ENCODE measurements at regions not wholly inside any gene's neighbourhood (a gene's known extent, or its start where the extent isn't known, plus 50 kb on each side); places are given as distances from the start of the nearest gene placed in this dataset.

DNA sequence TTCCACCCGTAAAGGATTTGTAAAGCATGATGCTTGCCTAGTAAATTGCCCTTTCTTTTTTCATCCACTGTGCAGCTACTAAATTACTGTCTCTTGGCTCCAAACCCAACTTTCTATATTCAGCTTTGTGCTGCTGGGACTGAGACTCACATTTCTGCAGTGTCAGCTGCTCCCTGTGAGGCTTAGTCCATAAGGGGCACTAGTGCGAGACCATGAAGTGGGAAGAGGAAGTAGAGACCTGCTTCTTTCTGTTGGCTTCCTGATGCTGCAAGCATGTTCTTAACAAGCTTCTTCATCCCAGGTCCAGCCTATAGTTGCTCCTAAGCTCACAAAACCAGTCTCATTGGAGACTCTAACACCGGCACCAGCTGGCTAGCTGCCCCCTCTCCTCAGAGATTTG is 74.9 kb upstream of the HS3ST2 start:
- H3K36me3 ChIP-seq (replicated peaks; ENCODE audit: insufficient read depth, low read depth): no peaks in the 10 kb centered on the region
- no peak overlapping the region for H3K4me3 ChIP-seq
- H4K20me1 ChIP-seq (ENCODE audit: insufficient read depth, poor library complexity, severe bottlenecking): no peaks in the 10 kb centered on the region
- H3K27ac ChIP-seq: no peak overlapping the region
- no peak for DNase-seq (ENCODE audit: low spot score)
- no peaks in the 10 kb centered on the region for H3K9me2 ChIP-seq (replicated peaks; ENCODE audit: insufficient read depth)
- no peak overlapping the region for H3K4me2 ChIP-seq
- no peaks in the 10 kb centered on the region for H3K9me3 ChIP-seq (ENCODE audit: low read depth)
- no peaks in the 10 kb centered on the region for H3K27me3 ChIP-seq
- no peak overlapping the region for H2AFZ ChIP-seq
- H3K4me1 ChIP-seq (ENCODE audit: insufficient read depth): no peaks in the 10 kb centered on the region
- WGBS (ENCODE audit: low lambda C conversion rate, missing lambda C conversion rate): 83% methylated on average over 3 of the region's 3 CpGs
- H3K79me2 ChIP-seq: no peaks in the 10 kb centered on the region
- no peak for TF ChIP-seq EZH2phosphoT487 (IDR thresholded peaks at IDR 0.05; ENCODE audit: low read depth, severe bottlenecking, unreplicated experiment)
- no peak for TF ChIP-seq EZH2 (IDR thresholded peaks at IDR 0.05; ENCODE audit: borderline replicate concordance)
- TF ChIP-seq, protein P1, sequence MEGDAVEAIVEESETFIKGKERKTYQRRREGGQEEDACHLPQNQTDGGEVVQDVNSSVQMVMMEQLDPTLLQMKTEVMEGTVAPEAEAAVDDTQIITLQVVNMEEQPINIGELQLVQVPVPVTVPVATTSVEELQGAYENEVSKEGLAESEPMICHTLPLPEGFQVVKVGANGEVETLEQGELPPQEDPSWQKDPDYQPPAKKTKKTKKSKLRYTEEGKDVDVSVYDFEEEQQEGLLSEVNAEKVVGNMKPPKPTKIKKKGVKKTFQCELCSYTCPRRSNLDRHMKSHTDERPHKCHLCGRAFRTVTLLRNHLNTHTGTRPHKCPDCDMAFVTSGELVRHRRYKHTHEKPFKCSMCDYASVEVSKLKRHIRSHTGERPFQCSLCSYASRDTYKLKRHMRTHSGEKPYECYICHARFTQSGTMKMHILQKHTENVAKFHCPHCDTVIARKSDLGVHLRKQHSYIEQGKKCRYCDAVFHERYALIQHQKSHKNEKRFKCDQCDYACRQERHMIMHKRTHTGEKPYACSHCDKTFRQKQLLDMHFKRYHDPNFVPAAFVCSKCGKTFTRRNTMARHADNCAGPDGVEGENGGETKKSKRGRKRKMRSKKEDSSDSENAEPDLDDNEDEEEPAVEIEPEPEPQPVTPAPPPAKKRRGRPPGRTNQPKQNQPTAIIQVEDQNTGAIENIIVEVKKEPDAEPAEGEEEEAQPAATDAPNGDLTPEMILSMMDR (IDR thresholded peaks at IDR 0.05; ENCODE audit: poor library complexity): no peak

DNA sequence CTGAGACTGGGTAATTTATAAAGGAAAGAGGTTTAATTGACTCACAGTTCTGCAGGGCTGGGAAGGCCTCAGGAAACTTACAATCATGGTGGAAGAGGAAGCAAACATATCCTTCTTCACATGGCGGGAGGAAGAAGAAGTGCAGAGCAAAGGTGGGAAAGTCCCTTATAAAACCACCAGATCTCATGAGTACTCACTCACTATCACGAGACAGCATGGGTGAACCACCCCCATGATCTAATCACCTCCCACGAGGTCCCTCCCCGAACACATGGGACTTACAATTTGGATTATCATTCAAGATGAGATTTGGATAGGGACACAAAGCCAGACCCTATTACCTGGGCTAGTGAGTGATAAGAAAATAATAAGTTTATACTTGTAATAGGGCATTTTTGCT is 70.6 kb upstream of the HS3ST2 start:
- Histone ChIP-seq H3K27me3 (no peaks in the 10 kb centered on the region), H3K4me1 (ENCODE audit: insufficient read depth) (no peaks in the 10 kb centered on the region), H3K9me2 (replicated peaks; ENCODE audit: insufficient read depth) (no peaks in the 10 kb centered on the region), H3K27ac (no peak overlapping the region), H3K9me3 (ENCODE audit: low read depth) (no peaks in the 10 kb centered on the region), H3K36me3 (replicated peaks; ENCODE audit: insufficient read depth, low read depth) (no peaks in the 10 kb centered on the region), H3K4me2 (no peak overlapping the region), H3K4me3 (no peak overlapping the region), H4K20me1 (ENCODE audit: insufficient read depth, poor library complexity, severe bottlenecking) (no peaks in the 10 kb centered on the region), H2AFZ (no peak overlapping the region), H3K79me2 (no peaks in the 10 kb centered on the region)
- 74% methylated on average over 4 of the region's 4 CpGs for WGBS (ENCODE audit: low lambda C conversion rate, missing lambda C conversion rate)
- no peak for TF ChIP-seq EZH2 (IDR thresholded peaks at IDR 0.05; ENCODE audit: borderline replicate concordance)
- TF ChIP-seq, protein P1 (IDR thresholded peaks at IDR 0.05; ENCODE audit: poor library complexity): no peak
- DNase-seq (ENCODE audit: low spot score): no peak

DNA sequence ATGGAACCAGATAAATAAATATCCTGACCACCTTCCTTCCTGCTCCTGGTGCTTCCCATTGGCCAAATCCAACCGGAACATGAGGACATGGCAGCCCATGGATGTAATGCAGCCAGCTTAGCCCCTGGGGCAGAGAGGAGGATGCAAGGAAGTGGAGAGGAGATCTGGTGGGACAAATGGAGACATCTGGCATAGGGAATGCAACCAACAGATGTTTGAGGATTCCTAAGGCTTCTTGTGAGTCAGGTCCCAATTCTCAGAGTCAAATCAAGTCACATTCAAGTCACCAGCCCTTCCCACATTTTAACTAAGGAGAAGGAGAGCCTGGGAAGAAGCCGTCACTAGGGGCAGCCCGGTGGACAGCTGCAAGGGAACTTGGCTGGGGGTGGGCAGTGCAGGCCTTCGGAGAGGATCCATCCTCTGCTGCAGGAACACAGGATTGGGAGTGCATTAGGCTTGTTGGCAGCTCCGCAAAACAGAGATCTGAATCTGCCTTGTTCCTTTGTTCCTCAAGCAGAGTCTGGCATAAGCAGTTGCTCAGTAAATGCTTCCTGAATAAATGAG is 62.8 kb upstream of the HS3ST2 start:
- Histone ChIP-seq H4K20me1 (ENCODE audit: insufficient read depth, poor library complexity, severe bottlenecking) (no peaks in the 10 kb centered on the region), H3K27me3 (peaks cover 6% of the 10 kb centered on the region), H3K79me2 (no peaks in the 10 kb centered on the region), H3K4me1 (ENCODE audit: insufficient read depth) (no peaks in the 10 kb centered on the region), H3K4me2 (no peak overlapping the region), H3K9me2 (replicated peaks; ENCODE audit: insufficient read depth) (no peaks in the 10 kb centered on the region), H3K36me3 (replicated peaks; ENCODE audit: insufficient read depth, low read depth) (no peaks in the 10 kb centered on the region), H2AFZ (no peak overlapping the region), H3K4me3 (no peak overlapping the region), H3K9me3 (ENCODE audit: low read depth) (no peaks in the 10 kb centered on the region), H3K27ac (no peak overlapping the region)
- DNase-seq (ENCODE audit: low spot score): no peak
- 68% methylated on average over 5 of the region's 5 CpGs for WGBS (ENCODE audit: low lambda C conversion rate, missing lambda C conversion rate)
- TF ChIP-seq EZH2 (IDR thresholded peaks at IDR 0.05; ENCODE audit: borderline replicate concordance) (no peak), EZH2phosphoT487 (IDR thresholded peaks at IDR 0.05; ENCODE audit: low read depth, severe bottlenecking, unreplicated experiment) (no peak)

DNA sequence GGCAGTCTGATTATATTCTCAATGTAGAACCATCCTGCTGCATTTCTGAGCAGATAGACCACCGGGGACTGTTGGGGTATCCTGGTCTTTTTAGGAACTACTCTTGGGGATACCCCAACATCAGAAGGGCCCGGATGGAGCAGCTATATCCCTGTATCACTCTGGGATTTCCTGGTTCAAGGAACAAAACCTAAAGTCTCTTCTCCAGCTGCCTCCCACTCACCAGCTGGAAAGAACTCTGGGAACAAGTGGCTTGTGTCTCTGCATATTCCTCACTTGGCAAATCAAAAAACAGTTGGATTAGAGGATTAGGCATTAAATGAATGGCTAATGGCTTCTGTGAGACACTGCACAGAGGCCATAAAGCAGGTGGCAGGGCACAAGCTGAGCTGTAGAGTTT is 62.3 kb upstream of the HS3ST2 start:
- 74% methylated on average over 2 of the region's 2 CpGs for WGBS (ENCODE audit: low lambda C conversion rate, missing lambda C conversion rate)
- H3K36me3 ChIP-seq (replicated peaks; ENCODE audit: insufficient read depth, low read depth): no peaks in the 10 kb centered on the region
- no peak overlapping the region for H3K27ac ChIP-seq
- no peak overlapping the region for H3K4me2 ChIP-seq
- no peaks in the 10 kb centered on the region for H3K4me1 ChIP-seq (ENCODE audit: insufficient read depth)
- H2AFZ ChIP-seq: no peak overlapping the region
- H3K79me2 ChIP-seq: no peaks in the 10 kb centered on the region
- H3K9me2 ChIP-seq (replicated peaks; ENCODE audit: insufficient read depth): no peaks in the 10 kb centered on the region
- TF ChIP-seq EZH2 (IDR thresholded peaks at IDR 0.05; ENCODE audit: borderline replicate concordance) (no peak), EZH2phosphoT487 (IDR thresholded peaks at IDR 0.05; ENCODE audit: low read depth, severe bottlenecking, unreplicated experiment) (no peak)
- TF ChIP-seq, protein P1 (IDR thresholded peaks at IDR 0.05; ENCODE audit: poor library complexity): no peak
- DNase-seq (ENCODE audit: low spot score): no peak
- peaks cover 7% of the 10 kb centered on the region for H3K27me3 ChIP-seq
- no peak overlapping the region for H3K4me3 ChIP-seq
- no peaks in the 10 kb centered on the region for H3K9me3 ChIP-seq (ENCODE audit: low read depth)
- no peaks in the 10 kb centered on the region for H4K20me1 ChIP-seq (ENCODE audit: insufficient read depth, poor library complexity, severe bottlenecking)

Measured in hepatocyte (in vitro differentiated cells).